Ovary (tissue), 7 donors: ENCODE measurements at regions not wholly inside any gene's neighbourhood (a gene's known extent, or its start where the extent isn't known, plus 50 kb on each side); places are given as distances from the start of the nearest gene placed in this dataset.

Source experiments
- DNase-seq, 5 donors: peaks; one replicate each; pipeline ENCODE4 v3.0.0-alpha.2; 2019 to 2020
- H3K27ac ChIP-seq, 2 donors: fragments of 200-600 bp; one replicate each; pipeline versions ENCODE4 v1.5.1 to v1.8.0; 2019 to 2022
- H3K27me3 ChIP-seq: fragments of 200-600 bp; one replicate; pipeline ENCODE4 v1.8.0; 2022
- H3K36me3 ChIP-seq: fragments of 200-600 bp; sonication (generic); one replicate; pipeline ENCODE4 v1.5.1; 2019
- H3K4me1 ChIP-seq: one replicate; pipeline ENCODE4 v1.8.1; 2013; ENCODE audit warnings: mild to moderate bottlenecking, moderate library complexity; ENCODE audit not compliant: insufficient read depth
- H3K4me3 ChIP-seq: fragments of 200-600 bp; sonication (generic); one replicate; pipeline ENCODE4 v1.5.1; 2017
- H3K9me3 ChIP-seq, 2 donors: fragments of 200-600 bp in 1 of 2; sonication (generic) in 1 of 2; one replicate each; pipeline versions ENCODE4 v1.5.1 to v1.8.1; 2013 to 2019; ENCODE audit warnings: mild to moderate bottlenecking in 1 of 2, moderate library complexity in 1 of 2
- EP300 ChIP-seq: sonication (generic); formaldehyde crosslinking; IDR thresholded peaks from one replicate; pipeline ENCODE4 v1.6.1; 2017; ENCODE audit warnings: antibody characterized with exemption
- POLR2A ChIP-seq: fragments of 450-650 bp; IDR thresholded peaks from one replicate; pipeline ENCODE4 v1.6.1; 2017; ENCODE audit warnings: antibody characterized with exemption, mild to moderate bottlenecking, moderate library complexity
- WGBS, 3 donors: extraction: QIAGEN DNeasy Blood & Tissue Kit in 1 of 3; methylation state at CpG; one replicate each; pipeline versions ENCODE4 v1.1.5 to v1.1.7; 2013 to 2017; 5-methylcytosine and 5-hydroxymethylcytosine counted together
- intact Hi-C, 4 donors: fragments of 100-400 bp; cut with DNase I; formaldehyde crosslinking; loops; one replicate each; pipeline versions ENCODE4 v1.11.0 to v1.15.1; 2022 to 2023
- TF ChIP-seq, protein P1 (sequence below), 3 donors: fragments of 450-650 bp in 2 of 3; fragments of 200-600 bp in 1 of 3; IDR thresholded peaks; one replicate each; pipeline versions ENCODE4 v1.5.1 to v1.8.0; 2016 to 2022; ENCODE audit warnings: antibody characterized with exemption in 3 of 3, mild to moderate bottlenecking in 1 of 3
- donor health status: DM: no; HTN: no; CAD: no; lungs with moderate emphysema.
- donor health status: DM: no; HTN: no; CAD: no.
- donor health status: Bipolar disorder and iron deficiency.
- donor health status: DM: no; HTN: no; CAD: no.
- donor health status: DM: yes; HTN: yes; CAD: no.

DNA sequence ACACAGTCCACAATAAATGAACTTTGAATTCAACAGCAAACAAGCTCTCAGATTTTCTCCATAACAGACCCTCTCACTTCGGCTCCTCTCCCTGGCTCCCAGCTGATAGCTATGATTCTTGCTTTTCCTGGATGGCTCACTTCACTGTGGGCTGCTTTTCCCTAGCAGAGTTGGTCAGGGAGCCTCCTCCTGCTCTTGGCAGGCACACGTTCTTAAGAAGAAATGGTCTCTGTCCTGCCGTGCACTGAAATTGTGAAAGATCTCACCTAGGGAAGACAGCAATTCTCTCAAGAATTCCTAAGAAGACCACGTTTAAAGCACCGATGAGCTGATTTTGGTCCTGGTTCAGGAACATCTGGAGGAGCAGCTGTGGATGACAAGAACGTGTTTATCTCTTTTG lies 148.5 kb upstream of the KCNK2 start:
- Histone ChIP-seq H3K4me3 (no peak overlapping the region), H3K27me3 (no peaks in the 10 kb centered on the region), H3K36me3 (no peaks in the 10 kb centered on the region), H3K9me3 (no peaks in the 10 kb centered on the region), H3K27ac (no peak overlapping the region), H3K4me1 (no peaks in the 10 kb centered on the region)
- 20 to 30% (median 22%) methylated on average over 6 of the region's 6 CpGs for WGBS, 3 donors
- intact Hi-C loops = no loop called here
- DNase-seq = no peak
- TF ChIP-seq EP300 (no peak), POLR2A (no peak)
- TF ChIP-seq, protein P1, sequence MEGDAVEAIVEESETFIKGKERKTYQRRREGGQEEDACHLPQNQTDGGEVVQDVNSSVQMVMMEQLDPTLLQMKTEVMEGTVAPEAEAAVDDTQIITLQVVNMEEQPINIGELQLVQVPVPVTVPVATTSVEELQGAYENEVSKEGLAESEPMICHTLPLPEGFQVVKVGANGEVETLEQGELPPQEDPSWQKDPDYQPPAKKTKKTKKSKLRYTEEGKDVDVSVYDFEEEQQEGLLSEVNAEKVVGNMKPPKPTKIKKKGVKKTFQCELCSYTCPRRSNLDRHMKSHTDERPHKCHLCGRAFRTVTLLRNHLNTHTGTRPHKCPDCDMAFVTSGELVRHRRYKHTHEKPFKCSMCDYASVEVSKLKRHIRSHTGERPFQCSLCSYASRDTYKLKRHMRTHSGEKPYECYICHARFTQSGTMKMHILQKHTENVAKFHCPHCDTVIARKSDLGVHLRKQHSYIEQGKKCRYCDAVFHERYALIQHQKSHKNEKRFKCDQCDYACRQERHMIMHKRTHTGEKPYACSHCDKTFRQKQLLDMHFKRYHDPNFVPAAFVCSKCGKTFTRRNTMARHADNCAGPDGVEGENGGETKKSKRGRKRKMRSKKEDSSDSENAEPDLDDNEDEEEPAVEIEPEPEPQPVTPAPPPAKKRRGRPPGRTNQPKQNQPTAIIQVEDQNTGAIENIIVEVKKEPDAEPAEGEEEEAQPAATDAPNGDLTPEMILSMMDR (IDR thresholded peaks at IDR 0.05) = no peak

DNA sequence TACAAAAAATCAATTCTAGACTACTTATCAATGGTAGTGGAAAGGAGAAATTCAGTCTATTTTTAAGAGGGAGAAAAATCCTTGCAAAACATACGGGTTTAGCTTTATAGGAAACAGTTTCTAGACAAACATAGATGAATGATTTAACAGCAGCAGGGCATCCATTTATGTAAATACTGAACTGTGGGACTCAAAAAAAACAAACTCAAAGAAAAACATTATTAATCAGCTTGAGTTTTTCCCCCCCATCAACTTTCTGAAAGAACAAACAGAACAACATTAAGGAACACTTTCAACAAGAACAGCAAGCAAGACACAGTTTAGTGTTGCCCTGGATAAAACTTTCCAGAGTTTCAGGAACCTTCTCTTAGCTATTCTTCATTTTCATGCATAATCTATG lies 147.3 kb upstream of the KCNK2 start:
- no peaks in the 10 kb centered on the region for H3K4me1 ChIP-seq
- intact Hi-C loops = no loop called here
- TF ChIP-seq POLR2A (no peak), EP300 (no peak)
- TF ChIP-seq, protein P1 (IDR thresholded peaks at IDR 0.05) = no peak
- H3K36me3 ChIP-seq = no peaks in the 10 kb centered on the region
- H3K9me3 ChIP-seq = no peaks in the 10 kb centered on the region
- WGBS, 3 donors = 10 to 24% (median 16%) methylated on average over 1 of the region's 1 CpG
- H3K4me3 ChIP-seq = no peak overlapping the region
- no peak overlapping the region for H3K27ac ChIP-seq
- DNase-seq = no peak
- no peaks in the 10 kb centered on the region for H3K27me3 ChIP-seq

DNA sequence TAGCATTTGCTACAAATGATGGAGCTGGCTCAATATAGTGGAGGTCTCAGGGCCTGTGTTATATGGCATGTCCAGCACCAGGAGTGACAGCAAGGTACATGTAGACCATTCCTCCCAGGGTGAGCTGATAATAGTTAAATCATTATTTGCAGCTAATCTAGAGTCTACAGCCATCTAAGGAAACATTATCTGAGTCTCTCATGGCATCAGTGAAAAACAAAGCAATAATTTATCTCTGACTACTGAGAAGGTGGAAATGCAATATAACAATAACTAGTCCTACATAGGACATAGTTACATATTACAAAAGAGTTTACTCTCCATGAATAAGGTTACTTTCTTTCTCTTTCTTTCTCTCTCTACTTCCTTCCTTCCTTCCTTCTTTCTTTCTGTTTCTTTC lies 143.4 kb upstream of the KCNK2 start:
- Histone ChIP-seq H3K27ac (no peak overlapping the region), H3K4me3 (no peak overlapping the region), H3K36me3 (no peaks in the 10 kb centered on the region), H3K9me3 (no peaks in the 10 kb centered on the region), H3K4me1 (no peaks in the 10 kb centered on the region), H3K27me3 (no peaks in the 10 kb centered on the region)
- intact Hi-C loops = no loop called here
- no peak for TF ChIP-seq POLR2A
- no peak for TF ChIP-seq EP300
- TF ChIP-seq, protein P1 (IDR thresholded peaks at IDR 0.05) = no peak
- no peak for DNase-seq

DNA sequence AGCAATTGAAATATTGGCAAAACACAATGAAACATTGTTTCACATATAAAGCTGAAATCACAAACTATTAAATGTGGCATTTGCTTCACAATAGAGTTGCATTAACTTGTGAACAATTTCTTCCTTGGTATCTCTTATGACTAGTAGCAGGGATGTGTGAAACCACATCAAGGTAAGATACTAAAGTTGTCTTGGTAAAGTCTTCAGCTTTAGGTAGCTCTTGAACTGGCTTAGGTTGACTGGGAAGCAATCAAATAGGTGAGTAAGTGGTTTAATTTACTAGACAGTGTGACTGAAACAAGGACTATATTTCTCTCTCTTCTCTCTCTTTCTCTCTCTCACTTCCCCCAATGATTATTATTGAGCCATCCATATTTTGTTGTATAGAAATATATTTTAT lies 141.5 kb upstream of the KCNK2 start:
- Histone ChIP-seq H3K27me3 (no peaks in the 10 kb centered on the region), H3K9me3 (no peaks in the 10 kb centered on the region), H3K4me3 (no peak overlapping the region), H3K27ac (no peak overlapping the region), H3K36me3 (no peaks in the 10 kb centered on the region), H3K4me1 (no peaks in the 10 kb centered on the region)
- TF ChIP-seq, protein P1 (IDR thresholded peaks at IDR 0.05) = no peak
- TF ChIP-seq EP300 (no peak), POLR2A (no peak)
- intact Hi-C loops = no loop called here
- no peak for DNase-seq

DNA sequence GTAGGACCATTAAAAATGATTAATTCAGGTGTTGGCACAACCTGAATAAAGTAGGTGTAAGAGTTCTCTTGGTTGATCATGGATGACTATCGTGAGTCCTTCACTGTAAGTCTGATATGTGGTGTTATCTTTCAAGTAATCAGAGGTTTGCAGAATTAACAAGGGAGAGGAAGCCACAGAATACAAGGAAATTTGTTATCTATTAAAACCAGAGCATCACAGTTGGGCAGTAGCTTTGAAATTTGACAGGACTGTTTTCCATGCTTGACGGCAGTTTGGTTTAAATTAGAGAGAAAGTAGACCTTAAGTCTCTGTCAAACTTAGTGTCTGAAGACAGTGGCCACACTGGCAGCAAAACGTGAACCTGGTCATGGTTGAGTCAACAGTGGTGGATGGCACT lies 139.5 kb upstream of the KCNK2 start:
- Histone ChIP-seq H3K9me3 (no peaks in the 10 kb centered on the region), H3K27me3 (no peaks in the 10 kb centered on the region), H3K36me3 (no peaks in the 10 kb centered on the region), H3K4me3 (no peak overlapping the region), H3K27ac (no peak overlapping the region), H3K4me1 (no peaks in the 10 kb centered on the region)
- intact Hi-C loops = no loop called here
- WGBS, 3 donors = 70 to 88% (median 77%) methylated on average over 3 of the region's 3 CpGs
- DNase-seq = no peak
- TF ChIP-seq POLR2A = no peak
- TF ChIP-seq, protein P1 (IDR thresholded peaks at IDR 0.05) = no peak
- no peak for TF ChIP-seq EP300
